DND-41 (cell line): ENCODE measurements at regions not wholly inside any gene's neighbourhood (a gene's known extent, or its start where the extent isn't known, plus 50 kb on each side); places are given as distances from the start of the nearest gene placed in this dataset.

ENCODE experiments used
- ATAC-seq: fragments of 200-7000 bp; cut with Tn5 transposase; 3 replicates; pipeline ENCODE4 v1.9.1; 2021; ENCODE audit warnings: low read depth; ENCODE audit not compliant: insufficient read depth
- DNase-seq: peaks from one replicate; pipeline ENCODE4 v3.0.0-alpha.2; 2020
- H2AFZ ChIP-seq: 2 replicates; pipeline ENCODE4 v1.6.0; 2012; ENCODE audit warnings: low read depth, low read length
- H3K27ac ChIP-seq: 2 replicates; pipeline ENCODE4 v1.5.1; 2012; ENCODE audit warnings: low read length, inconsistent platforms
- H3K27me3 ChIP-seq: fragments of 200-600 bp; sonication (generic); 2 replicates; pipeline ENCODE4 v1.6.0; 2012; ENCODE audit warnings: low read length, mild to moderate bottlenecking, inconsistent platforms; ENCODE audit not compliant: insufficient read depth, poor library complexity
- H3K36me3 ChIP-seq: 2 replicates; pipeline ENCODE4 v1.5.1; 2012; ENCODE audit warnings: low read length, inconsistent platforms; ENCODE audit not compliant: insufficient read depth
- H3K4me1 ChIP-seq: 2 replicates; pipeline ENCODE4 v1.5.1; 2012; ENCODE audit warnings: mild to moderate bottlenecking, low read length; ENCODE audit not compliant: insufficient read depth
- H3K4me2 ChIP-seq: 2 replicates; pipeline ENCODE4 v1.6.0; 2012; ENCODE audit warnings: mild to moderate bottlenecking, moderate library complexity, low read length, inconsistent platforms; ENCODE audit not compliant: insufficient read depth
- H3K4me3 ChIP-seq, 2 experiments: fragments of 200-600 bp in 1 of 2; shearing (Covaris generic) in 1 of 2; 2 replicates each; pipeline ENCODE4 v1.5.1; 2012 to 2016; ENCODE audit warnings: inconsistent platforms in 2 of 2, low read length in 2 of 2, mild to moderate bottlenecking in 2 of 2, low read depth in 1 of 2, moderate library complexity in 1 of 2
- H3K79me2 ChIP-seq: 2 replicates; pipeline ENCODE4 v1.6.0; 2012; ENCODE audit warnings: low read length, inconsistent platforms; ENCODE audit not compliant: insufficient read depth
- H3K9ac ChIP-seq: 2 replicates; pipeline ENCODE4 v1.6.0; 2012; ENCODE audit warnings: low read depth, mild to moderate bottlenecking, inconsistent platforms, low read length, moderate library complexity
- H3K9me3 ChIP-seq: 2 replicates; pipeline ENCODE4 v1.5.1; 2012; ENCODE audit warnings: low read length, moderate library complexity, mild to moderate bottlenecking, inconsistent platforms; ENCODE audit not compliant: insufficient read depth, severe bottlenecking
- H4K20me1 ChIP-seq: 2 replicates; pipeline ENCODE4 v1.6.0; 2012; ENCODE audit warnings: low read length; ENCODE audit not compliant: insufficient read depth
- EZH2 ChIP-seq: IDR thresholded peaks from 3 replicates; pipeline ENCODE4 v1.6.1; 2012; ENCODE audit warnings: borderline replicate concordance, low read depth, mild to moderate bottlenecking, moderate library complexity, low read length, inconsistent platforms; ENCODE audit not compliant: severe bottlenecking
- TF ChIP-seq, protein P1 (sequence below): IDR thresholded peaks from 2 replicates; pipeline ENCODE4 v1.5.1; 2012; ENCODE audit warnings: borderline replicate concordance, low read length, moderate library complexity, mild to moderate bottlenecking; ENCODE audit not compliant: poor library complexity, severe bottlenecking; ENCODE audit errors: extremely low read depth

GRCh38 chr13:33520468-33520839 lies 234.9 kb upstream of the STARD13 start:
- H2AFZ ChIP-seq: no peak overlapping the region
- H3K79me2 ChIP-seq: no peaks in the 10 kb centered on the region
- H3K9ac ChIP-seq: no peak overlapping the region
- ATAC-seq: no peak
- no peaks in the 10 kb centered on the region for H3K36me3 ChIP-seq
- H3K4me3 ChIP-seq: no peak overlapping the region
- no peaks in the 10 kb centered on the region for H3K27me3 ChIP-seq
- H3K4me1 ChIP-seq: no peaks in the 10 kb centered on the region
- no peaks in the 10 kb centered on the region for H3K9me3 ChIP-seq
- H4K20me1 ChIP-seq: no peaks in the 10 kb centered on the region
- no peak for TF ChIP-seq EZH2
- TF ChIP-seq, protein P1, sequence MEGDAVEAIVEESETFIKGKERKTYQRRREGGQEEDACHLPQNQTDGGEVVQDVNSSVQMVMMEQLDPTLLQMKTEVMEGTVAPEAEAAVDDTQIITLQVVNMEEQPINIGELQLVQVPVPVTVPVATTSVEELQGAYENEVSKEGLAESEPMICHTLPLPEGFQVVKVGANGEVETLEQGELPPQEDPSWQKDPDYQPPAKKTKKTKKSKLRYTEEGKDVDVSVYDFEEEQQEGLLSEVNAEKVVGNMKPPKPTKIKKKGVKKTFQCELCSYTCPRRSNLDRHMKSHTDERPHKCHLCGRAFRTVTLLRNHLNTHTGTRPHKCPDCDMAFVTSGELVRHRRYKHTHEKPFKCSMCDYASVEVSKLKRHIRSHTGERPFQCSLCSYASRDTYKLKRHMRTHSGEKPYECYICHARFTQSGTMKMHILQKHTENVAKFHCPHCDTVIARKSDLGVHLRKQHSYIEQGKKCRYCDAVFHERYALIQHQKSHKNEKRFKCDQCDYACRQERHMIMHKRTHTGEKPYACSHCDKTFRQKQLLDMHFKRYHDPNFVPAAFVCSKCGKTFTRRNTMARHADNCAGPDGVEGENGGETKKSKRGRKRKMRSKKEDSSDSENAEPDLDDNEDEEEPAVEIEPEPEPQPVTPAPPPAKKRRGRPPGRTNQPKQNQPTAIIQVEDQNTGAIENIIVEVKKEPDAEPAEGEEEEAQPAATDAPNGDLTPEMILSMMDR: no peak
- no peak overlapping the region for H3K27ac ChIP-seq
- no peak overlapping the region for H3K4me2 ChIP-seq
- no peak for DNase-seq

GRCh38 chr13:33524086-33524485 lies 238.5 kb upstream of the STARD13 start:
- Histone ChIP-seq H3K4me1 (no peaks in the 10 kb centered on the region), H4K20me1 (no peaks in the 10 kb centered on the region), H3K9me3 (no peaks in the 10 kb centered on the region), H3K9ac (no peak overlapping the region), H3K27me3 (no peaks in the 10 kb centered on the region), H3K27ac (no peak overlapping the region), H2AFZ (no peak overlapping the region), H3K4me2 (no peak overlapping the region), H3K36me3 (no peaks in the 10 kb centered on the region), H3K79me2 (no peaks in the 10 kb centered on the region), H3K4me3 (no peak overlapping the region)
- TF ChIP-seq, protein P1: no peak
- no peak for TF ChIP-seq EZH2
- no peak for ATAC-seq
- no peak for DNase-seq

DNA sequence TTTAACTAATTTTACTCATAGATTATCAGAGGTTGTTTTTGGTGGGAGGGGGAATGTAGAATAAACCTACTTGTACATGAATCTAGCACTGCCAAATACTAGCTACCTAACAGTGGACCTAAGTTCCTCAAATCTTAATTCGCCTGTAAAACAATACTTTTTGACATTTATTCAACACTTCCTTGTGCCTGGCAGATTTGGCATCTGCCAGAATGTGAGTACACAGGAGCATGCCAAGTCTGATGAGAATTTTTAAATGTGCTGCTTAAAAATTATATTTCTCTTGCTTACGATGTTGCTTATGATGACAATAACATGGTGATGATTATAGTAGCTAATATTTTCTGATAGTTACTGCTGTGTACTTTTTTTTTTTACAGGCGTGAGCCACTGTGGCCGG lies 240.2 kb upstream of the STARD13 start:
- TF ChIP-seq, protein P1: no peak
- TF ChIP-seq EZH2: no peak
- no peak overlapping the region for H3K4me2 ChIP-seq
- H2AFZ ChIP-seq: no peak overlapping the region
- no peaks in the 10 kb centered on the region for H3K4me1 ChIP-seq
- H3K79me2 ChIP-seq: no peaks in the 10 kb centered on the region
- H3K4me3 ChIP-seq: no peak overlapping the region
- no peak overlapping the region for H3K9ac ChIP-seq
- no peak overlapping the region for H3K27ac ChIP-seq
- no peaks in the 10 kb centered on the region for H3K9me3 ChIP-seq
- no peaks in the 10 kb centered on the region for H4K20me1 ChIP-seq
- ATAC-seq (no peak), DNase-seq (no peak)
- no peaks in the 10 kb centered on the region for H3K27me3 ChIP-seq
- no peaks in the 10 kb centered on the region for H3K36me3 ChIP-seq

DNA sequence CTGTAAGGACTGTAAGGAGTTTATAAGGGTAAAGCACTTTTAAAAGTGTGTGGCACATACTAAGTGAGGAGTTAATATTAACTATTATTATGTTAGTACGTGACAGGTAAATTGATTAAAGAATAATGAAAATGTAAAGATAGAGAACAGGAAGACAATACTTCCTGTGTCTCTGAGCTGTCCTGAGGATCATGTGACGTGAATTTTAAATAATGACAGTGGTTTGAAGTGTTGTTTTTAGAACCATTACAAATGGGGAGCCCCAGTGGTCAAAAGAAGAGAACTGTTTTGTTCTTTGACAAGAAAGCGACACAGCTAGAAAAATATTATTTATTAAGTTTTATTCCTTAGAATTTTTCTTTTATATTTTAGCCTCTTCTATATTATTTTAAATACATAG lies 241.2 kb upstream of the STARD13 start:
- DNase-seq (no peak), ATAC-seq (no peak)
- no peak overlapping the region for H3K4me2 ChIP-seq
- H3K36me3 ChIP-seq: no peaks in the 10 kb centered on the region
- peak overlapping the region; percentile 8; the same call in 1 of the 2 replicates for H2AFZ ChIP-seq
- no peaks in the 10 kb centered on the region for H3K79me2 ChIP-seq
- no peak for TF ChIP-seq EZH2
- TF ChIP-seq, protein P1: no peak
- no peaks in the 10 kb centered on the region for H3K27me3 ChIP-seq
- H3K4me3 ChIP-seq: no peak overlapping the region
- no peaks in the 10 kb centered on the region for H4K20me1 ChIP-seq
- H3K9ac ChIP-seq: no peak overlapping the region
- H3K9me3 ChIP-seq: no peaks in the 10 kb centered on the region
- no peak overlapping the region for H3K27ac ChIP-seq
- H3K4me1 ChIP-seq: no peaks in the 10 kb centered on the region
